ENCODE measurements at regions not wholly inside any gene's neighbourhood (a gene's known extent, or its start where the extent isn't known, plus 50 kb on each side); places are given as distances from the start of the nearest gene placed in this dataset.
A peak's percentile ranks its signal among the peaks of the same experiment; 100 is the strongest.

GRCh38 chr16:52976539-52977167 lies 76.0 kb downstream of the CHD9NB start:
- no peak overlapping the region for H3K4me3 ChIP-seq (ENCODE audit: low read depth, low read length)
- TF ChIP-seq CTCF (IDR thresholded peaks at IDR 0.05; ENCODE audit: low read depth, low read length), result peak; percentile 16
- in situ Hi-C loops (cut with HindIII; ENCODE audit: low sequenced_read_pairs), result no loop called here
- peak; percentile 1 for DNase-seq (ENCODE audit: low read depth, low spot score)

DNA sequence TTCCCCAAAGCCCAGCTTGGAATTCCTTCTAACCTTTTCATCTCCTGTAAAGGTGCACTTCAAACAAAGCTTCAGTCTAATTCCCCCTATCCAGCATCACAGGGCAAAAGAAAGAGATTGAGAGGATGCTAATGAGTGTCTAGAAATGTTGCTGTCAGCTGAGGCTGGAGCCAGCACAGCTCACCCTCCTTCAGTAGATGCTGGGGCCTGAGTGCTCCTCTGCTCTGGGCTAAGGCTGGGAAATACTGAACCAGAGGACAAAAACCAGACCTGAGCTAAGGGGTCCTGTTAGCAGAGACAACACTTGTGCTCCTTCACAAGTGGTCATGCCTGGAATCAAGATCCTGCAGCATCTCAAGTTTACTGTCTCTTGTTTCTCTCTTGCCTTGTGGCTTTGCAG lies 85.0 kb downstream of the CHD9NB start:
- in situ Hi-C loops (cut with HindIII; ENCODE audit: low sequenced_read_pairs), result no loop called here
- no peak for TF ChIP-seq CTCF (IDR thresholded peaks at IDR 0.05; ENCODE audit: low read depth, low read length)

GRCh38 chr16:52964290-52964689 lies 88.4 kb downstream of the CHD9NB start:
- no peak for DNase-seq (ENCODE audit: low read depth, low spot score)
- H3K4me3 ChIP-seq (ENCODE audit: low read depth, low read length), result no peak overlapping the region
- in situ Hi-C loops (cut with HindIII; ENCODE audit: low sequenced_read_pairs), result no loop called here
- TF ChIP-seq CTCF (IDR thresholded peaks at IDR 0.05; ENCODE audit: low read depth, low read length), result no peak

More for the DNA sequence above, 85.0 kb downstream of the CHD9NB start:
- DNase-seq (ENCODE audit: low read depth, low spot score), result no peak
- H3K4me3 ChIP-seq (ENCODE audit: low read depth, low read length), result no peak overlapping the region

DNA sequence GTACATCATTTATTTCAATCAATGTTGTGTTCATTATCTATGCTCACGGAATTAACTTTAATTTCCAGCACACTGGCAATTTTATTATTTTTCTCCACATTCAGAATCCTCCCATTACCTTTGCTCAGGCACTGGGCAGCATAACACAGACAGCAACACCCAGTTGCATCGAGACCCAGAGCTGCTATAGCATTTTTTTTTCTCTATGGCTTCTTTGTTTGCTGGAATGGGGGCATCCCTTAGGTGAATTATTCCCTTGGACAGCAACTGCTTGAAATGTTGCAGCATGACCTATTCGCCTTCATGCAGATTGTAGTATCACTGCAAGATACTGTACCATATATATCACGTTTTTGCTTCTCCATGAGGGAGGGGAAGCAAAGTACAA lies 88.8 kb downstream of the CHD9NB start:
- DNase-seq (ENCODE audit: low read depth, low spot score), result no peak
- no peak for TF ChIP-seq CTCF (IDR thresholded peaks at IDR 0.05; ENCODE audit: low read depth, low read length)
- in situ Hi-C loops (cut with HindIII; ENCODE audit: low sequenced_read_pairs), result no loop called here
- no peak overlapping the region for H3K4me3 ChIP-seq (ENCODE audit: low read depth, low read length)

DNA sequence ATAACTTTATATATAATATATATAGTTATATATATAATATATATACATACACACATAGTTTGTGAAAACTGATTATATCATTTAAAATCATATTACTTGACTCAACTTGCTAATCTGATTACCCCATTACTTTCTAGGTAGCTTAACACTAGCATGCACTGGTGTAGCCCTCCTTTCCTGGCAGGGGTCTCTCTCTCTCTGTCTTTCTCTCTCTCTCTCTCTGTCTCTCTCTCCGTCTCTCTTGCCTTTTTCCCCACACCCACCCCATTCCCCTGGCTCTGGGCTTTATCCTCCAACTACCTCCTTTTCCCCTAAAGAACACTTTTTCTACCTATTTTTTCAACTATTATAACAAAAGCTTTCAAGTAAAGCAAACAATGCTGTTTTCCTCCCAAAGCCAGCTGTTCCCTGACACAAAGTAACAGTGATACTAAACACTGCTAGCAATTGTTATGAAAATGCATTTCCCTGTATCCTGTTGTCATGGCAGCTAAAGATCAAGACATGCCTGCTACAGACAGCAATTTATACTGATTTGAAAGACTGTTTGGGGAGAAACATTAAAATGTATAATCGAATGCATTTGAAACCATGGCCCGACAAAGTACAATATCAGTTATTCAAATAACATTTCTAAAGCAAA lies 89.4 kb downstream of the CHD9NB start:
- no peak for TF ChIP-seq CTCF (IDR thresholded peaks at IDR 0.05; ENCODE audit: low read depth, low read length)
- in situ Hi-C loops (cut with HindIII; ENCODE audit: low sequenced_read_pairs), result no loop called here
- no peak for DNase-seq (ENCODE audit: low read depth, low spot score)
- H3K4me3 ChIP-seq (ENCODE audit: low read depth, low read length), result no peak overlapping the region

DNA sequence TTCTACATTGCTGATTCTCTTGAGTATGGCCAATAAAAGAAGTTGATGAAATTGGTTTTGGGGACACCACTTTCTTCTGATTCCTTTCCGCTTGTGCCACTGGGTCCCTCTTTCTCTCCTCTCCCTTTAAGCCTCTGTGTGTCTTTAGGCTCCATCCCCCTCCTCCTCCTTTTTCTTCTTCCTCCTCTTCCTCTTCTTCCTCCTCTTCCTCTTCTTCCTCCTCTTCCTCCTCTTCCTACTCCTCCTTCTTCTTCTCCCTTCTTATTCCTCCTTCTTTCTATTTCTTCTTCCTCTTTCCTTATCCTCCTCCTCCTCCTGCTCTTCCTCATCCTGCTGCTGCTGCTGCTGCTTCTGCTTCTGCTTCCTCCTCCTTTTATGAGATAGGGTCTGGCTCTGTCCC lies 93.7 kb downstream of the CHD9NB start:
- in situ Hi-C loops (cut with HindIII; ENCODE audit: low sequenced_read_pairs), result no loop called here
- no peak overlapping the region for H3K4me3 ChIP-seq (ENCODE audit: low read depth, low read length)
- TF ChIP-seq CTCF (IDR thresholded peaks at IDR 0.05; ENCODE audit: low read depth, low read length), result no peak
- DNase-seq (ENCODE audit: low read depth, low spot score), result no peak

Data from astrocyte of the spinal cord (primary cell).